ENCODE measurements at regions not wholly inside any gene's neighbourhood (a gene's known extent, or its start where the extent isn't known, plus 50 kb on each side); places are given as distances from the start of the nearest gene placed in this dataset.

- no peak overlapping the region for H3K4me3 ChIP-seq (ENCODE audit: low read depth, low read length)
- no peaks in the 10 kb centered on the region for H3K36me3 ChIP-seq (ENCODE audit: control insufficient read depth, insufficient read depth, low read length)
- H3K79me2 ChIP-seq: no peaks in the 10 kb centered on the region
- TF ChIP-seq, protein P1, sequence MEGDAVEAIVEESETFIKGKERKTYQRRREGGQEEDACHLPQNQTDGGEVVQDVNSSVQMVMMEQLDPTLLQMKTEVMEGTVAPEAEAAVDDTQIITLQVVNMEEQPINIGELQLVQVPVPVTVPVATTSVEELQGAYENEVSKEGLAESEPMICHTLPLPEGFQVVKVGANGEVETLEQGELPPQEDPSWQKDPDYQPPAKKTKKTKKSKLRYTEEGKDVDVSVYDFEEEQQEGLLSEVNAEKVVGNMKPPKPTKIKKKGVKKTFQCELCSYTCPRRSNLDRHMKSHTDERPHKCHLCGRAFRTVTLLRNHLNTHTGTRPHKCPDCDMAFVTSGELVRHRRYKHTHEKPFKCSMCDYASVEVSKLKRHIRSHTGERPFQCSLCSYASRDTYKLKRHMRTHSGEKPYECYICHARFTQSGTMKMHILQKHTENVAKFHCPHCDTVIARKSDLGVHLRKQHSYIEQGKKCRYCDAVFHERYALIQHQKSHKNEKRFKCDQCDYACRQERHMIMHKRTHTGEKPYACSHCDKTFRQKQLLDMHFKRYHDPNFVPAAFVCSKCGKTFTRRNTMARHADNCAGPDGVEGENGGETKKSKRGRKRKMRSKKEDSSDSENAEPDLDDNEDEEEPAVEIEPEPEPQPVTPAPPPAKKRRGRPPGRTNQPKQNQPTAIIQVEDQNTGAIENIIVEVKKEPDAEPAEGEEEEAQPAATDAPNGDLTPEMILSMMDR (IDR thresholded peaks at IDR 0.05): no peak
- no peaks in the 10 kb centered on the region for H3K27me3 ChIP-seq (ENCODE audit: control insufficient read depth, insufficient read depth, low read length)
- no peaks in the 10 kb centered on the region for H3K9me3 ChIP-seq (ENCODE audit: control insufficient read depth, low read length)
- no peak overlapping the region for H3K9ac ChIP-seq
- no peak overlapping the region for H2AFZ ChIP-seq
- no peak overlapping the region for H3K27ac ChIP-seq
- H3K4me1 ChIP-seq: no peaks in the 10 kb centered on the region
- no peak overlapping the region for H3K4me2 ChIP-seq (ENCODE audit: low read length)
Observed at GRCh38 chr6:12592634-12593033, 123.9 kb upstream of the PHACTR1 start.

DNA sequence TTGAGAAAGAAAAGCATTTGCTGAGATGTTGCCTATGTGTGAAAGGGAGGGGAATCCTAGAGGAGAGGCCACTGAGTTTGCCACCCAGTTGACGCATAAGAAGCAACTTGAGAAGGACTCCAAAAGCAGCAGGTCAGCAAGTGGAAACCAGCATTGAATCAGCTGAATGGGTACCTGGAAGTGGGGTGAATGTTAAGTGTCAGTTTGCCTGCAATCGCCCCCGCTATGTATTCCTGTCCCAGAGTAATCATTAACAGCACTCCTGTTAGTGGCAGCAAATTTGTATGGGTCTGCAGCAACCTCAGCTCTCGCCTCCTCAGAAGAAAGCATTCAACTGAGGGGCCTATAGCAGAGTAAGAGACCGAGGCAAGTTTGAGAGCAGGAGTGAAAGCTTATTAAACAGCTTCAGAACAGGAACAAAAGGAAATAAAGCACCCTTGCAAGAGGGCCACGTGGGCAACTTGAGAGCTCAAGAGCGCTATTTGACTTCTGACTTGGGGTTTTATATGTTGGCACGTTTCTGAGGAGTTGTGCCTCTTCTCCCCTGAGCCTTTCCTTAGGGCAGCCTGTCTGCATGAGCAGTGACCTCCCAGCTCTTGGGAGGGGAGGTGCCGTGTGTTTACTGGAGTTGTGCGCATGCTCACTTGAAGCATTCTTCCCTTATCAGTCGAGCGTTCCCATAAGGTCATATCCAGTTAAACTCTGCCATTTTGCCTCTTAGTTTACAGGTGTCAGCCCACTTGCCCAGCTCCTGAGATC, 122.6 kb upstream of the PHACTR1 start:
- Histone ChIP-seq H3K36me3 (ENCODE audit: control insufficient read depth, insufficient read depth, low read length) (no peaks in the 10 kb centered on the region), H2AFZ (no peak overlapping the region), H3K79me2 (no peaks in the 10 kb centered on the region), H3K9me3 (ENCODE audit: control insufficient read depth, low read length) (no peaks in the 10 kb centered on the region), H3K4me2 (ENCODE audit: low read length) (no peak overlapping the region), H3K4me3 (ENCODE audit: low read depth, low read length) (no peak overlapping the region), H3K9ac (no peak overlapping the region), H3K4me1 (no peaks in the 10 kb centered on the region), H3K27me3 (ENCODE audit: control insufficient read depth, insufficient read depth, low read length) (no peaks in the 10 kb centered on the region), H3K27ac (no peak overlapping the region)
- TF ChIP-seq, protein P1 (IDR thresholded peaks at IDR 0.05): no peak

DNA sequence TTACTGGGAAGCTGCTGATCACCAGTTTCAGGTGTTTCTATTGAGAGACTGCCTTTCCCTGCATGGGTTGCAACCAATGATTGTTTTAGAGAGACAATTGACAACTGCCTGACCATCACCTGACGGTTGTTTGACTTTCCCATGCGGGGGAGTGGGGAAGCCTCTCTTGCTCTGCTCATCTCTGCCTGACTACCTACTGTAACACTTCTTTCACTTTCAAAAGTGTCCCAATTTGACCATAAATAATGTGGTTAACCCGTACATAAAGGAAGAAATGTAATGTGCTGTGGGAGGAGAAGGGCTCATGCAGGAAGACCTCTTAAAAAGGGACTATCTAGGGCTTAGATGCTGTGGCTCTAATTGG, 122.1 kb upstream of the PHACTR1 start:
- Histone ChIP-seq H3K27ac (no peak overlapping the region), H3K9me3 (ENCODE audit: control insufficient read depth, low read length) (no peaks in the 10 kb centered on the region), H3K4me1 (no peaks in the 10 kb centered on the region), H3K4me2 (ENCODE audit: low read length) (no peak overlapping the region), H3K4me3 (ENCODE audit: low read depth, low read length) (no peak overlapping the region), H3K9ac (no peak overlapping the region), H3K27me3 (ENCODE audit: control insufficient read depth, insufficient read depth, low read length) (no peaks in the 10 kb centered on the region), H2AFZ (no peak overlapping the region), H3K79me2 (no peaks in the 10 kb centered on the region), H3K36me3 (ENCODE audit: control insufficient read depth, insufficient read depth, low read length) (no peaks in the 10 kb centered on the region)
- TF ChIP-seq, protein P1 (IDR thresholded peaks at IDR 0.05): no peak

DNA sequence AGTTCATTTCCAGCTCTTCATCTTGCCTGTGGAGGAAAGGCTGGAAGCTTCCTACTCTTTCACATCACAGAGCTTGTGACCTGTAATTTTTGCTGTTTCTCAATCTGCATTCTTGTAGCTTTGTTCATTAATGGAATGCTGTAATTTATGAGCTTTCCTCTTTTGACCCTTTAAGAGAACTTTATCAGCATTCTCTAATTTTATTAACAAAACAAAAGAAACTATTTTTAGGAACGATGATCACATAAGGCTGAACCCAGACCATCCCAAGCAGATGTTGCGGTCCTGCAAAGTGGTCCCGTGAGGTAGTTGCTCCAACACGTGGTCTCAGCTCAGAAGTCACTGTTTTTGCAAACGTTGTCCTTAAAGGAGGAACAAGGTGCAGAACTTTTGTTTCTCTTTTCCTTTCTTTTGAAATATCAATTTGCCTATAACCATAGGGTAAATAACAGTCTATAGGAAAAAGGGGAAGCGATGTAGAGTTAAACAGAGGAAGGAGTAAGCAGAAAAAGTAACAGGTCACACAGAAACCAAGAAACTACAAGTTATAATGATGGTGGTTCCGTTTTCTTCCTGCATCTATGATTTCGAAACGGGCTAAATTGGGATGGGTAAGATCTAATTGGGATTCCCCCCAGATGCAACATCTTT, 121.3 kb upstream of the PHACTR1 start:
- Histone ChIP-seq H3K9me3 (ENCODE audit: control insufficient read depth, low read length) (no peaks in the 10 kb centered on the region), H3K4me3 (ENCODE audit: low read depth, low read length) (no peak overlapping the region), H3K9ac (no peak overlapping the region), H3K4me2 (ENCODE audit: low read length) (no peak overlapping the region), H3K36me3 (ENCODE audit: control insufficient read depth, insufficient read depth, low read length) (no peaks in the 10 kb centered on the region), H2AFZ (no peak overlapping the region), H3K27me3 (ENCODE audit: control insufficient read depth, insufficient read depth, low read length) (no peaks in the 10 kb centered on the region), H3K79me2 (no peaks in the 10 kb centered on the region), H3K4me1 (no peaks in the 10 kb centered on the region), H3K27ac (no peak overlapping the region)
- TF ChIP-seq, protein P1 (IDR thresholded peaks at IDR 0.05): no peak

DNA sequence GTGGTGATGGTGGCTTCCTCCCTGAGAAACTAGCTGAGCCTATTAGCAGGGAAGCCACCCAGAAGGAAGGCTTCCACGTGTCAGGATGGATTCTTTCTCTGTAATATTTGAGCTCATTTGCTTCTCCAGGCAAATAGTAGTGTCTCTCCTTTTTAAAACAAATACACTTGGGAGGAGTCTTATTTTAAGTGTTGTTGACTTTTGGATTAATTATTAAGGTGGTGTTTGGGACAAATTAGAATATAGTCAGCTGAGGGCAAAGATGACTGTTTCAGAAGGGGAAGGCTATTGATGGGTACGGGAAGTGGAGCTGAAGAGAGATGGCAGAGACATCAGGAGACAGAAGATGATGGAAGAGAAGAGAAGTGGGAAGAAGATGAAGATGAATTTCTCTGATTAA, 119.8 kb upstream of the PHACTR1 start:
- TF ChIP-seq, protein P1 (IDR thresholded peaks at IDR 0.05): no peak
- no peaks in the 10 kb centered on the region for H3K9me3 ChIP-seq (ENCODE audit: control insufficient read depth, low read length)
- H3K27me3 ChIP-seq (ENCODE audit: control insufficient read depth, insufficient read depth, low read length): no peaks in the 10 kb centered on the region
- H3K4me1 ChIP-seq: no peaks in the 10 kb centered on the region
- no peak overlapping the region for H3K4me3 ChIP-seq (ENCODE audit: low read depth, low read length)
- H3K79me2 ChIP-seq: no peaks in the 10 kb centered on the region
- no peak overlapping the region for H3K27ac ChIP-seq
- no peak overlapping the region for H3K9ac ChIP-seq
- H3K4me2 ChIP-seq (ENCODE audit: low read length): no peak overlapping the region
- no peaks in the 10 kb centered on the region for H3K36me3 ChIP-seq (ENCODE audit: control insufficient read depth, insufficient read depth, low read length)
- no peak overlapping the region for H2AFZ ChIP-seq
